ENCODE measurements at regions not wholly inside any gene's neighbourhood (a gene's known extent, or its start where the extent isn't known, plus 50 kb on each side); places are given as distances from the start of the nearest gene placed in this dataset.

DNA sequence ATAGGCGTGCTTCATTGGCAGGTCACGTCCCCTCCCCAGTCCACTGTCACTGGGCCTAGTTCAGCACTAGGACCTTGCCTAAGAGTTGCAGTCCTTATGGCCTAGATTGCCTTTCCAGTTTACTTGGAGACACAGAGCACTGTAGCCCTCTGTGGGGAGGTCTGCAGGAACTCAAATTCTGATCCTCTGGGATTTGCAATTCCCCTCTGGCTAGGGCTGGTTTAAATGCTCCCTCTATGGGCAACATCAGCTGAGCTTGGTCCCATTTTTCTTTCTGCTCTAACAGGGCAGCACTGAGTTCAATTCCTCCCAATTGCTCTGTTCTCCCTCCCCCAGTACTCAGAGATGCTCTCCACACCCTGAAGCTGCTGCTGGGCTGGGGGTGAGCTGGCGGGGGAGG is 358.2 kb downstream of the HTR1A start:
- TF ChIP-seq, protein P1, sequence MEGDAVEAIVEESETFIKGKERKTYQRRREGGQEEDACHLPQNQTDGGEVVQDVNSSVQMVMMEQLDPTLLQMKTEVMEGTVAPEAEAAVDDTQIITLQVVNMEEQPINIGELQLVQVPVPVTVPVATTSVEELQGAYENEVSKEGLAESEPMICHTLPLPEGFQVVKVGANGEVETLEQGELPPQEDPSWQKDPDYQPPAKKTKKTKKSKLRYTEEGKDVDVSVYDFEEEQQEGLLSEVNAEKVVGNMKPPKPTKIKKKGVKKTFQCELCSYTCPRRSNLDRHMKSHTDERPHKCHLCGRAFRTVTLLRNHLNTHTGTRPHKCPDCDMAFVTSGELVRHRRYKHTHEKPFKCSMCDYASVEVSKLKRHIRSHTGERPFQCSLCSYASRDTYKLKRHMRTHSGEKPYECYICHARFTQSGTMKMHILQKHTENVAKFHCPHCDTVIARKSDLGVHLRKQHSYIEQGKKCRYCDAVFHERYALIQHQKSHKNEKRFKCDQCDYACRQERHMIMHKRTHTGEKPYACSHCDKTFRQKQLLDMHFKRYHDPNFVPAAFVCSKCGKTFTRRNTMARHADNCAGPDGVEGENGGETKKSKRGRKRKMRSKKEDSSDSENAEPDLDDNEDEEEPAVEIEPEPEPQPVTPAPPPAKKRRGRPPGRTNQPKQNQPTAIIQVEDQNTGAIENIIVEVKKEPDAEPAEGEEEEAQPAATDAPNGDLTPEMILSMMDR (IDR thresholded peaks at IDR 0.05): no peak
- no peak for TF ChIP-seq POLR2A (IDR thresholded peaks at IDR 0.05)

Measured in suprapubic skin (tissue), 3 donors.